ENCODE measurements at regions not wholly inside any gene's neighbourhood (a gene's known extent, or its start where the extent isn't known, plus 50 kb on each side); places are given as distances from the start of the nearest gene placed in this dataset.

DNA sequence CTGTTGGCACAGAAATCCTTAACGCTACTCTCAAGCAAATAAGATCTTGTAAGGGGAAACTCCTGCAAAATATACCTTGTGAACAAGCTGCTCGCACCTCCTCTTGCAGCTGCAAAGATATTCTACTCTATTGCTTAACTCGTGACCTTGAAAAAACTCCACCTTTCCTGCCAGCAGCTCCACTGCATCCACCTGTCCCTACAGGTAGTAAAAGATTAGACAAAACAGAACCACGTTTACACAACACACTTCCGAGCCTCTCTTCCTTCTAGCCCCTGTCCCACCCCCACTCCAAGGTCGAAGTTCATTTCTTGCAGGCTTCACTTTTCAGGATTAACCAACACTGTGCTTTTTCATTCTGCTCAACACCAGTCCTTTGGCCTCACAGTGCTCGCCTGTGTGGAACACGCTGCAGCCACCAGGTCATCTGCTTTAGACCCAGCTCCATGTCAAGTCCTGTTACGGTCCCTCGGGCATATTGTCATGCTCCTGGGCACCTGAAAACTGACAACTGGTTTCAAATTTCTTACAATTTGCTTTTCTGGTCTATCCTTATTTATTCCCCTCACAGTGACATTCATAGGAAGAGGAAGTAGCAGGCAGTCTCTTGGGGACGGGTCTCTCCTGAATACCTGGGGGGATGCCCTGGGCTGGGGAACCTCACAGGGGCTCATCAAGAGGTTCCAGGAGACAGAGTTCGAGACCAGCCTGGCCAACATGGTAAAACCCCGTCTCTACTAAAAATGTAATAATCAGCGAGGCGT lies 165.8 kb upstream of the KLF14 start:
- DNase-seq = peak; percentile 60
- CTCF ChIA-PET = interaction anchor here (0.7 to 6.6 kb wide), 11 partner anchors 9 to 141 kb away, joined by 3 to 131 read pairs (median 4); no protein-coding TSS in a partner anchor
- Histone ChIP-seq H3K4me1 (ENCODE audit: control insufficient read depth in 2 of 2, insufficient read depth in 2 of 2, low read length in 2 of 2) (peaks cover 23 to 49% of the 10 kb centered on the region in 2 donors), H3K79me2 (ENCODE audit: control insufficient read depth, insufficient read depth, low read length) (peaks cover 88% of the 10 kb centered on the region), H3K36me3 (replicated peaks in 1 of 2; ENCODE audit: control extremely low read depth in 1 of 2, control insufficient read depth in 1 of 2, extremely low read depth in 1 of 2, insufficient read depth in 2 of 2, low read length in 1 of 2) (peaks cover 0 to 49% of the 10 kb centered on the region in 2 experiments), H3K27ac (ENCODE audit: low read length in 2 of 2) (peak overlapping the region; percentile 45 to 57), H3K4me2 (replicated peaks; ENCODE audit: low read depth, low read length, poor library complexity, severe bottlenecking) (peak overlapping the region; percentile 24), H3K9ac (ENCODE audit: low read length) (no peak overlapping the region), H2AFZ (ENCODE audit: insufficient read depth, low read depth, low read length, poor library complexity, severe bottlenecking) (no peak overlapping the region), H3K4me3 (ENCODE audit: control extremely low read depth in 1 of 5, extremely low read depth in 1 of 5, insufficient read depth in 1 of 5, low read depth in 2 of 5, low read length in 4 of 5) (no peak overlapping the region), H3K27me3 (replicated peaks in 1 of 4; ENCODE audit: control extremely low read depth in 1 of 4, control insufficient read depth in 3 of 4, insufficient read depth in 4 of 4, low read length in 3 of 4) (no peaks in the 10 kb centered on the region), H4K20me1 (ENCODE audit: control insufficient read depth, insufficient read depth, low read length, poor library complexity, severe bottlenecking) (peaks cover 71% of the 10 kb centered on the region), H3K9me3 (ENCODE audit: control extremely low read depth in 1 of 3, control insufficient read depth in 2 of 3, insufficient read depth in 1 of 3, low read length in 2 of 3) (no peaks in the 10 kb centered on the region)
- 59% methylated on average over 12 of the region's 15 CpGs for WGBS (ENCODE audit: insufficient coverage)
- no peak for ATAC-seq (ENCODE audit: low read depth)
- no peaks in the 10 kb centered on the region for H3K27me3 Mint-ChIP-seq
- H3K27ac Mint-ChIP-seq = peak overlapping the region; percentile 89
- TF ChIP-seq, protein P1, sequence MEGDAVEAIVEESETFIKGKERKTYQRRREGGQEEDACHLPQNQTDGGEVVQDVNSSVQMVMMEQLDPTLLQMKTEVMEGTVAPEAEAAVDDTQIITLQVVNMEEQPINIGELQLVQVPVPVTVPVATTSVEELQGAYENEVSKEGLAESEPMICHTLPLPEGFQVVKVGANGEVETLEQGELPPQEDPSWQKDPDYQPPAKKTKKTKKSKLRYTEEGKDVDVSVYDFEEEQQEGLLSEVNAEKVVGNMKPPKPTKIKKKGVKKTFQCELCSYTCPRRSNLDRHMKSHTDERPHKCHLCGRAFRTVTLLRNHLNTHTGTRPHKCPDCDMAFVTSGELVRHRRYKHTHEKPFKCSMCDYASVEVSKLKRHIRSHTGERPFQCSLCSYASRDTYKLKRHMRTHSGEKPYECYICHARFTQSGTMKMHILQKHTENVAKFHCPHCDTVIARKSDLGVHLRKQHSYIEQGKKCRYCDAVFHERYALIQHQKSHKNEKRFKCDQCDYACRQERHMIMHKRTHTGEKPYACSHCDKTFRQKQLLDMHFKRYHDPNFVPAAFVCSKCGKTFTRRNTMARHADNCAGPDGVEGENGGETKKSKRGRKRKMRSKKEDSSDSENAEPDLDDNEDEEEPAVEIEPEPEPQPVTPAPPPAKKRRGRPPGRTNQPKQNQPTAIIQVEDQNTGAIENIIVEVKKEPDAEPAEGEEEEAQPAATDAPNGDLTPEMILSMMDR (IDR thresholded peaks at IDR 0.05) = no peak
- TF ChIP-seq EZH2 (IDR thresholded peaks at IDR 0.05; ENCODE audit: borderline replicate concordance, insufficient read depth, low read depth, low read length, poor library complexity, severe bottlenecking) = no peak
- peaks cover 74% of the 10 kb centered on the region for H3K4me1 Mint-ChIP-seq
- POLR2A ChIA-PET = interaction anchor here (0.7 to 1.6 kb wide), 2 partner anchors 13 to 115 kb away, joined by 3 to 6 read pairs; no protein-coding TSS in a partner anchor
- no peaks in the 10 kb centered on the region for H3K9me3 Mint-ChIP-seq (ENCODE audit: insufficient read depth)
- H3K4me3 Mint-ChIP-seq = peak overlapping the region; percentile 57
- intact Hi-C loops (cut with micrococcal nuclease) = loop anchor here (5.0 kb wide), 1 partner anchor 402 kb away; no protein-coding TSS in a partner anchor

Measured in B cell (primary cell).